HCT116 (cell line): ENCODE measurements at regions not wholly inside any gene's neighbourhood (a gene's known extent, or its start where the extent isn't known, plus 50 kb on each side); places are given as distances from the start of the nearest gene placed in this dataset.

ENCODE experiments used
- CEBPB ChIP-seq: IDR thresholded peaks from 2 replicates; pipeline ENCODE4 v1.6.1; 2012; ENCODE audit warnings: low read depth
- ELF1 ChIP-seq: IDR thresholded peaks from 2 replicates; pipeline ENCODE4 v1.6.1; 2012; ENCODE audit warnings: low read depth, borderline replicate concordance
- EZH2 ChIP-seq: fragments of 200-600 bp; sonication (generic); IDR thresholded peaks from 2 replicates; pipeline ENCODE4 v1.6.1; 2017; ENCODE audit warnings: antibody characterized with exemption, mixed run types
- JUND ChIP-seq: IDR thresholded peaks from 2 replicates; pipeline ENCODE4 v1.6.1; 2012
- REST ChIP-seq: IDR thresholded peaks from 2 replicates; pipeline ENCODE4 v1.6.1; 2012; ENCODE audit warnings: low read depth
- SIN3A ChIP-seq: IDR thresholded peaks from 2 replicates; pipeline ENCODE4 v1.6.1; 2012; ENCODE audit warnings: low read depth
- SRF ChIP-seq: IDR thresholded peaks from 2 replicates; pipeline ENCODE4 v1.6.1; 2012; ENCODE audit warnings: low read depth
- TCF7L2 ChIP-seq: IDR thresholded peaks from 2 replicates; pipeline ENCODE4 v1.7.0; 2011; ENCODE audit warnings: borderline replicate concordance, inconsistent platforms; ENCODE audit not compliant: insufficient read depth, insufficient read length; ENCODE audit errors: extremely low read depth
- ZBTB33 ChIP-seq: IDR thresholded peaks from 2 replicates; pipeline ENCODE4 v1.6.1; 2011; ENCODE audit warnings: mild to moderate bottlenecking, low read length, moderate library complexity; ENCODE audit not compliant: insufficient replicate concordance; ENCODE audit errors: extremely low read depth

DNA sequence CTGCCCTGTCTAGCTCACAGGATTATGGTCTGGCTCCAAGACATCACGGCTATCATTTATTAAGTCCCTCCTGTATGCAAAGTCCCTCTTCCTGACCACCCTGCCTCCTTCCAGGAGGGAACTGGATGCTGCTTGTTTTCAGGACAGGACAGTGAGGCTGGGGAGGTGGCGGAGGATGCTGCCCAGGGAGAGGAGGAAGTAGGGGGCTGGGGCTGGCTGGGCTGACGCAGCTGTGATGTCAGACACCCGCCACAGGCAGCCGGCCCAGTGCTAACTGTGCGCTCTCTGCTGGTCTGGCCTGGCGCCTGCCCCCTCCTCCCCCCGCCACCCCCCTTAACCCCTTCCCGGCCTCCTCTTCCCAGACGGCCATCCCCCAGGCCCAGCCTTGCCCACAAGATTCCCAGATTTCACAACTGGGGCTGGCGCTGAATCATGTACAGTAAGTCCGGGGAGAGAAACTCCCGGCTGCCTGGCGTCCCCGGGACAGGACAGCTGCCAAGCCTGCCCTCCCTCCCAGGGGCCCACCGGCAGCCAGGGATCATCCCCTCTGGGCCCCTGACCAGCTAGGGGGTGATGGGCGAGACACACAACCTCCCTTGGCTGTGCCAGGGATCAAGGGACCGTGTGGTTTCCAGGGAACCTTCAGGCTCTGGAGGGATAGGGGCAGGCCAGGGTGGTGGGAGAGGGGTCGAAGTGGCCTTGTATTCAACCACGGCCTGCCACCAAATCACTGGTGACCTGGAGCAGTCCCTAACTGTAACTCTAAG, 118.1 kb downstream of the CEBPB start (continued):
- TF ChIP-seq ZBTB33 (no peak), REST (no peak), EZH2 (no peak), JUND (no peak), SRF (no peak), CEBPB (no peak), TCF7L2 (no peak), ELF1 (no peak), SIN3A (no peak)
- TF ChIP-seq, all 23 proteins: peak for 5
